Endometrial microvascular endothelial cells (primary cell): ENCODE measurements at regions not wholly inside any gene's neighbourhood (a gene's known extent, or its start where the extent isn't known, plus 50 kb on each side); places are given as distances from the start of the nearest gene placed in this dataset.

ENCODE experiments used
- in situ Hi-C: cut with HindIII; loops from 2 replicates; pipeline ENCODE4 v1.10.0; 2017; ENCODE audit warnings: low sequenced_read_pairs, low pct_unique_long_range_greater_than_20kb; ENCODE audit errors: inconsistent ontology term

DNA sequence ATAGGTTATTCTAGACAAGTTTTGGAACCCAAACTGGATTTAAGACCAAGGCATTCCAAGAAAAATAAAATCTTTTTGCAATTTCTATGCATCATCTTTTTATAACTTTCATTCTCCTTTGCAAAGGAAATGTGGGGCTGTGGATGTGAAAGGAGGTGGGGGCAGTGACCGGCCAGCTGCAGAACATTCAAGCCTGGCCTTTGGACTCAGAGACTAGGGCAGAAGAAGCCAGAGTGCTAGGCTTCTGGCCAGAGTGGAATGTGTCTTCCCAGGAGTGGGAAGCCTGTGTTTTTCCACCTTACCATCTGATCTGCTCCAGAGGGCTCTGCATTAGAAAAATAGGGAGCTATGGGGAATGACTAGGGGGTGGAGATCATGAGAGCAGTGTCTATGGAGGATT lies 148.5 kb downstream of the C9orf152 start:
- in situ Hi-C loops, result loop anchor here (25.0 kb wide), 2 partner anchors 97 to 103 kb away; no protein-coding TSS in a partner anchor

- in situ Hi-C loops, result loop anchor here (25.0 kb wide), 2 partner anchors 97 to 103 kb away; no protein-coding TSS in a partner anchor
Observed at GRCh38 chr9:110064803-110065202, 143.2 kb downstream of the C9orf152 start.

GRCh38 chr9:110065532-110065931 lies 142.4 kb downstream of the C9orf152 start:
- in situ Hi-C loops, result loop anchor here (25.0 kb wide), 2 partner anchors 97 to 103 kb away; no protein-coding TSS in a partner anchor

DNA sequence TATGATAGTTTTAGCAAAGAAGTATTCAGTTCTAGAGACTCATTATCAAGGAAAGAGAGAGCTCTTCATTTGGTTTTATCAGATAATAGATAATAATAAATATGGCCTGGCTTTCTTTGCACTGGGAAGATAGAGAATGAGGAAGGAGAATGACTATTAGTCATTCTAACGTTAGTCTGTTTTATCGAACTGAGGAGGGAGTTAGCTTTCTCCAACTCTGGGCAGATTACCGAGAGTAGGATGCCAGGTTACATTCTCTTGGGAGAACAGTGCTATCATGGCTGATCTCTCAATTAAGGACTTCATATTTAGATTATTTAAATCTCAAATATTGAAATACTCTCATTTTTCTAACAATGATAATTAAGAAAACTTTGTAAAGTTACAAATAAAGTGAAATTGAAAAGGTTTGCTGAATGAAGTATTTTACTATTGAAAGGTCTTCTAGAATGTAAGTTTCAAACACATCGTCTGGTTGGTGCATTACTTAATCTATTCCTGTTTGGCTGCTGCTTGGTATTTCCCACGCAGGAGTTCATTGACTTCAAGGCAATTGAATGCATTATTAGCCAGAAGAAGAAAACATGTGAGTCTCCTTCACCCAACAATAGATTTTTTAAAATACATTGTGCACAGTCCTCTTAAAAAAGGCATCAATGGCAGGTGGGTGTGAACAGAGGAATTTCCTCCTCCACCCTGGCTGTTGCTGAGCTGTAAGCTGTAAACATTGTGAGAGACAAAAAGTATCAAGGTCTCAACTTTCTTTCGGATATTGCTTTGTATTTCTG lies 140.8 kb downstream of the C9orf152 start:
- in situ Hi-C loops, result loop anchor here (25.0 kb wide), 2 partner anchors 95 to 105 kb away; no protein-coding TSS in a partner anchor

- in situ Hi-C loops, result loop anchor here (25.0 kb wide), 2 partner anchors 94 to 106 kb away; no protein-coding TSS in a partner anchor
Observed at GRCh38 chr9:110068212-110068611, 139.7 kb downstream of the C9orf152 start.

- in situ Hi-C loops, result loop anchor here (5.0 to 25.0 kb wide), 3 partner anchors 93 to 167 kb away; no protein-coding TSS in a partner anchor
Observed at GRCh38 chr9:110069326-110070248, 138.4 kb downstream of the C9orf152 start.

DNA sequence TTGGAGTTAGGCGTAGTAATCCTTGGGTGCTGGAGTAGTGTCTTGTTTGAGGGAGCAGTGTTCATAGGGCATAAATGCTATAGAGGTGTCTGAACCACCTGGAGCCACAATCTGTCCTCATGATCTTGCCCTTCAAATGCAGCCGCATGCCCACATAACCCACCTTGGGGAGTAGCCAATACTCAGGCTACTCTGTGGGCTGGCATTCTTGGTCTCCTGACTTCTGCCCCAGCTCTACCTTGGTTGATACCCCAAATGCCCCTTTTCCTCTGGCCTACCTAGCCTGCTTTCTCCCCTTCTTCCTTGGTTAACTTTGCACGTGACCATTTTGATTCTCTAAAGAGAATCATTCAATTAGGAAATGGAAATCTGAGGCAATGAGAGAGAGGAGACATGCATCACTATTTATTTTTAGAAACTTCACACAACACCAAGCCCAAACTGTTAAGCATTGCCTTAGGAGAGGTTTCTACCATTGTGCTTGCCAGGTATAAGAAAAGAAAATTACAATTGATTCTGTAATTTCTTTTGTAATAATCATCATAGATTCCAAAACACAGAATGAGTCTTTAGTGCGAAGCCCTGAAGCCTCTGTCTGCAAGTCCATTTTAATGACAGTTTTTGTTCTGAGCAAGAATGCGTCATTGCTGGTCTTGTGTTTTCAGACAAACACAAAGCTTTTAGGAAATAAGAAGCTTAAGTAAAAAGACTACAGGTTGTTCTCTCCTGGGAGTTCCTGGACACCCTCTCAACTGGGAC lies 135.2 kb downstream of the C9orf152 start:
- in situ Hi-C loops, result loop anchor here (5.0 to 25.0 kb wide), 3 partner anchors 90 to 170 kb away; no protein-coding TSS in a partner anchor

DNA sequence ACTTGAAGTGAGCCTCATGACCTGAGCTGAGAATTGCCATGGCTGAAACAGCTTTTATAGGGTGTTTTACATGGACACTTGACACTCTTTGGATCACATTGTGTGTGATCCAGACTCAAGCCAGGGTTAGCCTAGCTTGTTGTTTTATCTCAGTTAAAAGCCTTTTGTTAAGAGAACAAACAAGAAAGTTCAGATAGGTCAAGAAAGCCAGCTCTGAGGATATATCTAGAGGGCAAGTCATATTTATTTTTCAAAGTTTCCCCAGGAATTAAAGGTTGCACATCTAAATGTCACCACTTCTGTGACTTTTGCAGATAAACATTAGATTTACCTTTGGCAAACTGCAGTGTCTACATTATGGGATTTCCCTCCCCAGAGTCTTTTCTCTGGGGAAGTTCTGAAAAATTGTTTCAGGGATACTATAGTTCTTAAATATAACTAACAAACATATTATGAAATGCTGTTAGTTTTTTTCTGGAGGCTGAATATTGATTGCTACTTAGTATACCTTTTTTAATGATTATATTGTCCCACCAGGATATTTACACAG lies 134.5 kb downstream of the C9orf152 start:
- in situ Hi-C loops, result loop anchor here (5.0 to 25.0 kb wide), 3 partner anchors 89 to 171 kb away; no protein-coding TSS in a partner anchor

GRCh38 chr9:110076894-110077725 lies 130.8 kb downstream of the C9orf152 start:
- in situ Hi-C loops, result no loop called here

GRCh38 chr9:110077925-110078324 lies 130.0 kb downstream of the C9orf152 start:
- in situ Hi-C loops, result no loop called here

GRCh38 chr9:110078604-110079003 lies 129.4 kb downstream of the C9orf152 start:
- in situ Hi-C loops, result no loop called here

- in situ Hi-C loops, result no loop called here
Observed at GRCh38 chr9:110081395-110081794, 126.6 kb downstream of the C9orf152 start.

- in situ Hi-C loops, result no loop called here
Observed at GRCh38 chr9:110083866-110084265, 124.1 kb downstream of the C9orf152 start.

DNA sequence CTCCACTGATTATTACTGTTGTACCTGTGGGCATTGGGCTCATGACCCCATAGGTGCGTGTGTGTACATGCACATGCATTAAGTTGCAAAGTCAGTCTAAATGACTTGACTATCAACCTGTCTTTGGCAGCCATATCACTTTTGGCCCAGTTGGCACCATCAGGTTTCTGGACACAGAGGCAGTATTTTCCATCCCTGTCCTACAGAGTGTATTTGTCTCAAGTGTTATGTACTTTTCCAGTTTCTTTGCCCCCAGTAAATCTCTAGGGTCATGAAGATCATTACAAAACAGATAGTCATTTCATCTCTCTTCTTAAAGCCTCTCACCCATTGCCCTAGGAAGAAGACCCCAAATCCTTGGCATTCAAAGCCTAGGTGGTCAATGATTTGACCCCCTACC lies 121.4 kb downstream of the C9orf152 start:
- in situ Hi-C loops, result no loop called here

DNA sequence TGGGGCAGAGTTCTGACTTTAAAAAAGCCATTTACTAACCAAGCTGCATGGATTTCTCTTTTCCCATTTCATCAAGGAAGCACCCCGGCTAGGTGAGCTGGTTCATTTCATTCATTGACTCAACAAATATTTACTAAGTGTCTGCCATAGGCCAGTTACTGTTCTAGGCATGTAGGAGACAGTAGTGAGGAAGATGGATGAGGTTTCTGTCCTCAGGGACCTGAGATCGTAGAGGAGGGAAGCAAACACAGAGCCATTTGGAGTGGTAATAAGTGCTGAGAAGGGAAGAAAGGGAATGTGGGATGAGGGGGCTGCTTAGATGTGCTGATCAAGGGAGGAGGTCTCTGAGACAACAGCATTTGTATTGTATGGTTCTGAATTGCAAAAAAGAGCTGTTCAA lies 120.4 kb downstream of the C9orf152 start:
- in situ Hi-C loops, result no loop called here

- in situ Hi-C loops, result no loop called here
Observed at GRCh38 chr9:110088099-110088498, 119.9 kb downstream of the C9orf152 start.

DNA sequence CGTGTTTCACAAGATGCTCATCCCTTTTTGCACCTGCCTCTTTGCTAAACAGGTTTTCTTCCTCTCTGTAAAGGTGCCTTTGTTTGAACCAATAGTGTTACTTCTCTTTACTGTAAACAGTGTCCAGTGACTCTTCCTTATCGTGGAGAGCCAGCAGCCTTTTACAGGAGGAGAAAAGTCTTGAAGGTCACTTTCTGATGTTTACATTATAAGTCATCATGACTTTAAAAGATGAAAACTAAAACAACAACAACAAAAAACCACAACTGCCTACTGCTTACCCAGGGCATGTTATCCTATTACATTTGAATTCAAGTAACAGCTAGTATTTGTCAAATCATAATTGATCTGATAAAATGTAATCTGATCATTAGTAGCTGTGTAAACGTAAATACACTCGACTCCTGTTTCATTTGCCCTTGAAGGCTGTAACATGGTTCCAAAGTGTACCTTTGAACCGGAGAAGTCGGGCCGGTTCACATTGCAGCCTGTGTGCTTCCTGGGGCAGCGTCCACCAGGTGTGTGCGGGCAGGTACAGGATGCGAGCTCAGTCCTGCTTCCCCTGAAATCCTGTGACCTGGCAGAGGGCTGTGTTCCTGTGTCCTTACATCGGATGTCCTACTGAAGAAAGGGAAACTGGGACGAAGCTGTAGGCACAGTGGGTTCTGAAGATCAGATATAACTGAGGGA lies 118.1 kb downstream of the C9orf152 start:
- in situ Hi-C loops, result no loop called here
